ENCODE measurements at regions not wholly inside any gene's neighbourhood (a gene's known extent, or its start where the extent isn't known, plus 50 kb on each side); places are given as distances from the start of the nearest gene placed in this dataset.

DNA sequence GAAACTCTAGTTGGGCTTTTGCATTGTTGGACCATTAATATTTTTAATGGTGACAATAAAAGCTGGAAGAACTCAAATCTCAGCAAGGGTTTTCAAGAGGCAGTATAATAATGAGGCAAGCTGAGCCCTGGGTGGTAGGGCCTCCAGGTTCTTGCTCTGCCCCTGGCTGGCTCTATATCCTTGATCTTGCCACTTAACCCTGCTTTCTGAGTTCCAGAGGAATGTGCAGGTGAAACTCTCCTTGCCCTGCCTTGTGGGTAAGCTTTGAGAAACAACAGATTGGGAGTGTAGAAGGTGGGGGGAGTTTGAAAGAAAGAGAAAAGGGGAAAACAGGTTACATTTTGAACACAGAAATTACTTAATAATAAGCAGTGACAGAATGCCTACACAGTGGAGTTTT lies 103.3 kb upstream of the MAP4K3 start:
- no peak for DNase-seq

DNA sequence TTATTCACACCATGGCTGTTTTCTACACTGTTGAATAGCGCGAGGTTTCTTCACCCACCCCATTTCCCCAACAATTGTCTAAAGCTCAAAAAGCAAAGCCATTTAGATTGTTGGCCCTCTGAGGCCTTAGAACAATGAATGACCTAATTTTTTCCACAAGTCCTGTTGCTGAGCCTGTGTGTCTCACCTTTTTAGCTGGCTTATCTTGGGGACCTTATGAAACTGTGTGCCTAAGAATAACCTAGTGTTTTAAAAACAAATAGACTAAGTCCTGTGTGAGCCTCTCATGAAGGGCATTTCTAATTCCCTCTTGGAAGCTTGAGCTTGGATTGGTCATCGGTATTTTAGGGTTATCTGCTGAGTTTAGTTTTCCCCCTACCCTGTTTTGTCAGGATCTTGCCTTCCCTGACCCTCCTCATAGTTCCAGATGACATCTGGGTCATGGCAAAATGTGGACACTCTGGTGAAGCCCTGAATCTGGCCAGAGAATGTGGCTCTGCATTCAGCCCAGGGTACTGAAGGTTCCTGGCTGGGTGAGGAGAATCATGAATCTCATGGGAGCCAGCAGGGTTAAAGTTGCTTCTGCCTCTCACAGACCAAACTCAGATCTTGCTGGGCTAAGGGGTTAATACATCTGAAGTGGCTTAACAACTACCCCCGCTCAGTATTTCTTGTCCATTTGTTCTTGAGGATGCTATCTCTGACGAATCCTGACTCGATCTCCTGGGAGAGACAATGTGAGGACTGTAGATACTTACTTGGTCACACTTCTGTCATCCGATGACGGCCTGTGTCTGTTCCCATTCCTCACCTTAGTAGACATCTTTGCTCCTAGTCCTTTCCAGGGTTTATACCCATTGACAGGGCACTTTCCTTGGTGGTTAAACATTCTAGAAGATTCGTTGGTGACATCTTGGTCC lies 104.2 kb upstream of the MAP4K3 start:
- DNase-seq = no peak

DNA sequence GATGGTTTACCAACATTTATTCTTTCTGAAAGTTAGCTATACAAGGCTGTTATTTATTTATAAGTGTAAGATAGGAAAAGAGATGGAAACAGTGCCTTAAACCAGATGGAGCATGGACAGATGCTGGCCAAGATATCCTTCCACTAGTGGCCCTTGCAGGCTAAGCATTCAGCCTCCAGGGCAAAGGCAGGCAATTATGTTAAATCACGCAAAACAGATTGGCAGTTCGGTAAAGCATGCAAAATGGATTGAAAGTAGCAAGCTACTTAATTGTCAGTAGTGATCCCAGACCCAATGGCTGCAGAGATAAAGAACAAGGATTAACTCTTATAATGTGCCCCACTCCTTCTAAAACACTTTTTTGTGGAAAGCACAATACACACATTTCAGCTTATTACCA lies 105.4 kb upstream of the MAP4K3 start:
- DNase-seq = no peak

DNA sequence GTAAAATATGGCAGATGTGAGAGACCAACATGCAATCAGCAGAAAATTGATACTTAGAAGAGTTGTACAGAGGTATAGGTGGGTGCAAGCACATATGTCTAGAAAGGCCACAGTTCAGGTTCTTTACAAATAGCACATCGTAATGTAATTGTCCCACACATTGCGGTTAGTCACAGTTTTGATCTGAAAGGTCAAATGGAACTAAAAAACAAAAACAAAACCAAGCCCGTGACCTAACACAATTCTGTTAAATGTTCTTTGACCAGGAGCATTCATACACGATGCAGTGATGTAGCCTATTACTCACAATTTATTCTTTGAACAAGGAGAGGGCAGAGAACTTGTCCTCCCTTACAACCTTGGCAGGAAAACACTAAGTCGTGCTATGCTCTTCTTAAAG lies 108.9 kb upstream of the MAP4K3 start:
- DNase-seq = no peak

DNA sequence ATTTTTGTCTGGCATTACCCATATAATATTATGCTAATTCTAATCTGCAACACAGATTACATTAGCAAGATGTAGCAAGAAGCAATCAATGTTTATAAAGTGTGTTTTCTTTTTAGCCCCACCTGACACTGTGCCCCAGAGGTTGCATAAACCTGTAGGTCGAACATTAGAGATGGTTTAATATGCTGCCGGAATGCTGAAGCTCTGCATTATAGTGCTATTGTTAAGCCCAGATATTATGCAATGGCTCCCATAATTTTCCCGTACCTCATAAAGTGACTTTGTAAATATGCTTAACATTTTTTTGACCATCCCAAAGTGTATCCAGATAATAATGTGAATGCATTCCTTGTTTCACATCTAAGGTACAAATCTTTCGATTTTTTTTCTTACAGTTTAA lies 109.3 kb upstream of the MAP4K3 start:
- no peak for DNase-seq

DNA sequence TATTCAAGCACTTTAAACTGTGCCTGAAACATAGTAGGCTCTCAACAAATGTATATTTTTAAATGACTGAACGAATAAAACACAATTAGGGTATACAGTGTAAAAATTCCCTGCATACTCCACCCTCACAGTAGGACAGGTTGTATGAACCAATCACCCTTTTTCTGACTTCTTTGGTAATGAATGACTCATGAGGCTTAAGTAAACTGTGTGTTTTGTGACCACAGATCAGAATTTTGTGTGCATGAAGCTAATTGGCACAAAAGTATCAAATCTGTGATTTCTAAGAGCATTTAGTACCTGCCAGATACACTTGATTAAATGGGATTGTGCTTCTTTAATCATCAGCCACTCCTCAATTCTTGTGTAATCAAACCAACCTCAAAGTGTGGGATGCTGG lies 109.9 kb upstream of the MAP4K3 start:
- DNase-seq = no peak

DNA sequence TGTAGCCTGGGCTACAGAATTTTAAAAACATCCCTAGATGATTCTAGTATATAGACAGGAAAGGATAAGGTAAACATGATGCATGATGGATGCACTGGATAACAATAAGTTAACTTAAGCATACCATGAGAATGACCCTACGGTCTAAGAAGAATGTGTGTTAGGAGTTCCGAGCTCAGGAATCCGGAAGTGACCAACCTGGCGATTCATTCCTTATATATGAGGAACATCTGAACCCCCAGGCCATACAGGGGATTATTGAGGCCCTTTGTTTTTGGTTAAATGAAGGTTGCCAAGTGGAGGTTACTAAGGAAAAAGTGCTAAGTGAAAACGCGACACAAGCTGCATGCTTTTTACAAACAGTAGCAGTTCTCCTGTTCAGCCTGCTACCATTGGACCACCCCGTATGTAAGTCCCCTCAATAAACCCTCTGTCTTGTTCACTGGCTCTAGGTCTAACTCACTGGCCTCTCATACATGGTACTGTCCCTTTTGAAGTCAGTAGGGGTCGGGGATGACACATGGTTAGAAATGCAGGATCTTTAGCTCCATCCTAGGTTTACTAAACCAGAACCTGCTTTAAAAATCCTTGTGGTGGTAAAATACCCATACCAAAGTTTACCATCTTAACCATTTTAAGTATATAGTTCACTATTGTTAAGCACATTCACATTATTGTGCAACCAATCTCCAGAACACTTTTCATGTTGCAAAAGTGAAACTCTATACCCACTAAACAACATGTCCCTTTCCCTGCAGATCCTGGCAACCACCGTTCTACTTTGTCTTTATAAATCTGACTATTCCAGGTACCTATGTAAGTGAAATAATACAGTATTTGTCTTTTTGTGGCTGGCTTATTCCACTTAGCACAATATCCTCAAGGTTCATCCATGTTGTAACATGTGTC lies 111.0 kb upstream of the MAP4K3 start:
- DNase-seq = no peak

DNA sequence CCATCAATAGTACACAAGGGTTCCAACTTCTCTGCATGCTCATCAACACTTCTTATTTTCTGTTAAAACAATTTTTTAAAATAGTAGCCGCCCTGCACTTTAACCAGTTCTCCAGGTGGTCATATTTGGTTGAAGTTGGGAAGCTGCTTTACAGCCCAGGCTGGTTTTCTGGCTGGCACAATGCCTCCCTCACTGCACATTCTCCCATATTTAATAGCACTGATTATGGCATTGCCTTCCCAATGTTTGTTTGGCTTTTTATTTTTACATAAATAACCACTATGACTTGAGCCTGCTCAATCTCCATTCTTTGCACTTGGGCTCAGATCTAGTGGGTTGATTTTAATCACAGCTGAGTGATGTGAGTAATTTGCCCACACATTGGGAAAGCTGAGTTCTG lies 111.9 kb upstream of the MAP4K3 start:
- DNase-seq = no peak

DNA sequence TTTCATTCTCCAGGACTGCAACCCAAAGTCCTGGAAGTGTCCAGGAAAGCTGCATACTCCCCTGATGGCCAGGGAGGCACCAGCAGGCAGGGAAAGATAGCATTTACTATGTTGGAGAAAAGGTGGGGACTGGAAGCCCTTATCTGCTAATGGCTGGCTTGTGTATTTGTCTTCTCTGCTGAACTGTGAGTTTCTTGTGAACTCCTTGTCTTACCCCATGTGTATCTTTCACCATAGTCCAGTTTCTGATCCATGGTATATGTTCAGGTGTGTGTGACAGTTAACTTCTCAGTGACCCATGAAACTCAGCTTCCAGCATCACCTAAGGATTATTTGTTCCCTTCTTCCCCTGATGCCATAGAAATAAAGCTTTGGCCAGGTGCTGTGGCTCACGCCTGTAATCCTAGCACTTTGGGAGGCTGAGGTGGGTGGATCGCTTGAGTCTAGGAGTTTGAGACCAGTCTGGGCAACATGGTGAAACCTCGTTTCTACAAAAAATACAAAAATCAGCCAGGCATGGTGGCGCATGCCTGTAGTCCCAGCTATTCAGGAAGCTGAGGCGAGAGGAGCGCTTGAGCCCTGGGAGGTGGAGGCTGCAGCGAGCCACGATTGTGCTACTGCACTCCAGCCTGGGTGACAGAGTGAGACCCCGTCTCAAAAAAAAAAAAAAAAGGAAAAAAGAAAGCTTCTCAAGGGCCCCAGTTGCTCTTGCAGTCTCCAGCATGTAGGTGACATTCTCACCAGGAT lies 112.8 kb upstream of the MAP4K3 start:
- no peak for DNase-seq

DNA sequence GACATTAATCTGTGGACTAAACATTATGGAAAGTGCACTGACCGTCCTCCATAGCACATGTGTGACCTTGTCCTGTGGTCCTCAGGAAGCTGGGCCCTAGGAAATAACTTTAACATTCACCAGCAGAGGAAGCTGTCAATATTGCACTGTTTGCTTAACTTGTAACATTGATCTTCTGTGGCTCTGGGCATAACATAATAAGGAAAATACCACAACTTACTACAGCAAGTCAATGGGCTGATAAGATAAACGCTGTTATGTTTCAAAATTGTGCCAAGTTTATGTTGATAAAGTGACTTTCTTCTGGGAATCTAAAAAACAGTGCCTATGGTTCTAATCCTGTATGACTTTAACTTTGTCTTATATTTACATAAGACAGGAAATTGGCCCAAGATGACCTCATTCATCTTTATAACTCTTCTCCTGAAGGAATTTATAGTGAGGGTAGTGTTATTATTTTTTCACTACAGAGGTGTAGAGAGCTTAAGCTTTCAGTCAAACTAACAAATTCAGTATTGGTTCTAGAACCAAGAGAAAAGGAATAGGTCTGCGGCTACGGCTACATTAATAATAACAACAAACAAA lies 113.7 kb upstream of the MAP4K3 start:
- DNase-seq = no peak

DNA sequence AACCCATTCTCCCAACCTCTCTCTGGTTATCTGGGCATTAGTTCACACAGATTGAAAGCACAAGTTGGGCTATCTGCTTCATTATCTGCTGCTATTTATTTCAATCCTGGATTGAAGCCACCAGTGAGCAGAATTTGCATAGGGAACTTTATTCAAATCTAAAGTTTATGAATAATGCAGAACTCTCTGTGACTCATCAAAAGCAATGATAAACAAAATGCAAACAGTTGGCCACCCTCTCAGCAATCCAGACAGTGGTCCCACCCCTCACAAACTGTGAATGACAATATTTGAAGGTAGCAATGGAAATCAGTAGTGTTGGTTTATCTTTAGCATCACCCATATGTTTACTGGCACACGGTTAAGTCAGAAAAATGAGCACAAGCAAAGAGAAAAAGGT lies 106.8 kb upstream of the TMEM178A start:
- DNase-seq = no peak

DNA sequence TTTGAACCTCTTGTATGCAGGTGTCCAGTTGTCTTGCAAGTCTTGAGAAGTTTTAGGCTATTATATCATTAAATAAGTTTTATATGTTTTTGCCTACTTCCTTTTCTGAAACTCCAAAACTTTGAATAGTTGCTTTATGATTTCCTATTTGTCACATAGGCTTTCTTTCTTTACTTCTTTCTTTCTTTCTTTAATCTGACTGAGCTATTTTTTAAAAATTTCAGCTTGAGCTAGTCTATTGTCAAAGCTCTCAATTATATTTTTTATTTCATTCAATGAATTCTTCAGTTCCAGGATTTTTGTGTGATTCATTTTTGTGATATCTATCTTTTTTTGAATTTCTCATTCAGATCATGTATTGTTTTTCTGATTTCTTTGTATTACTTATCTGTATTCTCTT lies 102.1 kb upstream of the TMEM178A start:
- no peak for DNase-seq

DNA sequence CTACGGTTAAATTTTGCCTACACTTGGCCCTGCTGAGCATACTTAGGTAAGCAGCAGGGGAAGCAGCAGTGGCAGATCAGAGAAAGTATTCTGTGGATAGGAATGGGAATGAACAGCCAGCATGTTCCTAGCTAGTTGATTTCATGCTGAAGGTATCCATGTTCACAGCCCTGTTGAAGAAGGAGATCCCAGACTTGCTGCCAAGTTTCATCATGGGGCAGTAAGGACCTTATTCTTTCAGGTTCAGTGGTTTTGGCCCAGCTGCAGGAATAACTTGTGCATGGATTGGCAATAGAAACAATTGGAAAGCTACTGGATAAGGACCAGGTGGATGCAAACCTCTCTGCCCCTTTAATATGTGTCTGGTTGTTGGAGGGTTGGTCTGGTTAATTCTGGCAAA lies 98.2 kb upstream of the TMEM178A start:
- DNase-seq = no peak

DNA sequence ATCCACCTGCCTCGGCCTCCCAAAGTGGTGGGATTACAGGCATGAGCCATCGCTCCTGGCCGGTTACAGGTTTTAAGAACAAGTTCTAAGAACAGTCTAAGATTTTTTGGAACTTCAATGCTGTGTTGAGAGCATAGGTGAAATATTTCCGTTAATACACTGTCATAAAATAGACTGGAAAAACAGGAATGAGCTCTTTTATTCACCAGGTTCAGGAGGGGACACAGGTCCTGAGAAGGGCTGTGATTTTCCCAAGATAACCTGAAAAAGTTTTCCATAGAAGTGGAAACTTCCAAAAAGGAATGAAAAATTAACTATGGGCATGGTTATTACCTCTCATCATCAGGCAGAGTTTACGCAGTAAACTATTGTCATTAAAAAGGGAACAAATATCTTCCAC lies 97.6 kb upstream of the TMEM178A start:
- no peak for DNase-seq

DNA sequence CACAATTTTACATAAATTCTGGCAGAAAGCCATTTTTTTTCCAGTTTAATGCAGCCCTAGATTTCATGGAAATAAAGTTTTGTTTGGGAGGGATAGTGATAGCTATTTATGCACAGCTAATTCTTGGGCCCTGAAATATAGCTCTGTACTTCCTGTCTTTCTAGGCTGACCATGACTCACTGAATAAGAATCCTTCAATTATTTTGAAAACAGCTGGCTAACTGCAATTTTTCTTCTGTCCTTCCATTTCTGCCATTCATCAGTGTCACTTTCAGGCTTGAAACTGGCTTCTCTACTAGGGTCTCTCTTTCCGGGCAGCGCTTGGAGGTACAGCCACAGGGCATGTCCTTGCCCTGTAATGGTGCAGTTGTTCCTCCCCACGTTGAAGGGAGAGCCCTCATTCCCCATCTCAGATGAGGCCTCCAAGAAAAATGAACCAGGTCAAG lies 97.1 kb upstream of the TMEM178A start:
- no peak for DNase-seq

DNA sequence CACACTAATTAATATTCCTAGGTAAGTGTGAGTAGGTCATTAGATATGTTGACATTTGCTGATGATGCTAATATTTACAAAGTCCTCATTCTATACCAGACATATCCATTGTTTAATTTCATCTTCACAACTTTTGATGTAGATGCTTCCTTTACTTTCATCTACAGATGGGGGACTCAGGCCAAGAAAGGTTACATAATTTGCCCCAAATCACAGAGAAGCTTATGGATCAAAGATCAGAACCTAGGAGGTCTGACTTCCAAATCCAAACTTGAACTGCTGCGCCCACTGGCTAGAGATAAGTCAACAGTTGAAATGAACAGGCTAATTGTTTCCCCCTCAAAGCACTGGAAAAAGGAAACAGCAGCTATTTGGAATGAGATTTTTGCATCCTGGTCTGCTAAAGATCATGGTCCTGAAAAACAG lies 95.6 kb upstream of the TMEM178A start:
- no peak for DNase-seq

DNA sequence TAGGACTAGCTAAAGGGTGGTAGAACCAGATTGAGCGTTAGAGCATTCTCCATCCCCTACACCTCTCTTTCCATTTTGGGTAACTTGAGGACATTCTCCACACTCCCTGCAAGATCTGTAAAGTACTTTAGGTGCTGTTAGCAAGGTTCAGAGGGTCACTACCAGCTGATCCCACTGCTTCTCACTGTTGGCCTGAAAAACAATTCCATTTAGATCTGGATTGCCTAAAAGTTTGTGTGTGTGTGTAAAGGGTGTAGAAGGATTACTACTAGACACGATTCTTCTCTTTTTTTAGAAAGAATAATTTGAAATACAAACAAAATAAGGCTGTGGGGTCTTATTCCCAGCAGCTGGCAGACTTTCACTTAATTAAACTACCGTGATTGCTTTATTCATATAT lies 95.1 kb upstream of the TMEM178A start:
- no peak for DNase-seq

DNA sequence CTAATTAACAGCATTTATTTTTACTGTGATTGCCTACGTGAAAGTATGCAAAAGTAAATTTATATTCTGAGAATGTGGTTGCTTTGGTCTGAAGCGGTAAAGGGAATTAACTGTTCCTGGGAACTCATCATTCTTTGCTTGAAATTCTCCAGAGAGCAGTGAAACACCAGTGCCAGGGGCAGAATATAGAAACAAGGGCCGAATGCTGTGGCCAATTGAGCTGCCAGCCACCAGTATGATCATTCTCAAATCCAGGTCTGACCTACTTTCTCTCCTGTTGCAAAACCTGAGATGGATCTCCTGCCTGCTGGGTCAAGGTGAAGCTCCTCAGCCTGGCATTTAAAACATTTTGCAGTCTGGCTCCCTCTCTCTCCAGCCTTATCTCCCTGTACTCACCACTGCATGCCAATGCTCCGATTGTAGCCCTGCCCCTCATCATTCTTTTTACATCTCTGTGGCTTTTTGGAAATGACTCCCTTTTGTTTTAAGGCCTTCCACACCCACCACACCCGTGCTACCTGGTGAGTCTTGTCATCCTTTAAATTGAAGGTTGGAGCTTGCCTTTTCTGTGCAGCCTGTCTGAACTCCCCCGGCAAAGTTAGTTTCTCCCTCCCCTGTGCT lies 94.5 kb upstream of the TMEM178A start:
- no peak for DNase-seq

DNA sequence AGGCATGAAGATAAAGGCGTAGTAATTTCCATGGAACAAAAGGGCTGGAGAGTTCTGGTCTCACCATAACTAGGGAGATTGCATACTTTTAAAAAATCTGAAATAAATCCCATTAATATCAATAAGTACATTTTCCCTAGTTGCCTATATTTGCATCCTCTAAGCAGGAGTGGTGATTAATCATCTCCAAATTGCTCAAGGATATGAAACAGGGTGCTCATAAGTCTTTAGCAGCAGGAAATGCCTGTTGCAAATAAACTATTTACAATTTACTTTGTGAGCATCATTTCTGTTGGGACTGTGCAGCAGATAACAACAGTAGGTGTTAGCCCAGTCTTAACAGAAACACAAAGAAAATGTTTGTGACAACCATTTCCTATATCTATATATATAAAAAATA lies 92.4 kb upstream of the TMEM178A start:
- no peak for DNase-seq

DNA sequence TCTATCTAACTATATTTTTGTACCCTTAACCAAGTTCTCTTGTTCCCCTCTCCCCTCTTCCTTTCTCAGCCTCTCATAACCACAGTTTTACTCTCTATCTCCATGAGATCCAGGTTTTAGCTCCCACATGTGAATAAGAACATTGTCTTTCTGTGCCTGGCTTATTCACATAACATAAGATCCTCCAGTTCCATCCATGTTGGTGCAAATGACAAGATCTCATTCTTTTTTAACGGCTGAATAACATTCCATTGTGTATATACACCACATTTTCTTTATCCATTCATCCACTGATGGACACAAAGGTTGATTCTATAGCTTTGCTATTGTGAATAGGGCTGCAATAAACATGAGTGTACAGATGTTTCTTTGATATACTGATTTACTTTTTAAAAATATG lies 83.9 kb upstream of the TMEM178A start:
- DNase-seq = no peak

DNA sequence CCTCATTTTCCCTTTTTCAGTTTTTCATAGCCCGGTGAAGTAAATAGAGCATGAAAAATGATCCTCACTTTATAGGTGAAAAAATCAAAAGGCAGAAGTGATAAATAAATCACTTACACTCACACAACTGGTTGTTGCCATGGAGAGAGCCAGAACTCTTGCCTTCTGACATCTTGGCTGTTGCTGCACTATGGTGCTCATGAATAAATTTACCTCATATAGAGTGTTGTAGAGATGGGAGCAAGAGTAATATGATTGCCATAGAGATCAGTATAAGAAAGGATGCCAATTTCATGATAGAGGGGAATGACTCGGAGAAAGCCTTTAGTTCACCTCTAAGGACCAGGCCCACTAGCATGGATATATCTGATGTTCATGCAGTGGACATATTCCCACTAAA lies 82.5 kb upstream of the TMEM178A start:
- no peak for DNase-seq

DNA sequence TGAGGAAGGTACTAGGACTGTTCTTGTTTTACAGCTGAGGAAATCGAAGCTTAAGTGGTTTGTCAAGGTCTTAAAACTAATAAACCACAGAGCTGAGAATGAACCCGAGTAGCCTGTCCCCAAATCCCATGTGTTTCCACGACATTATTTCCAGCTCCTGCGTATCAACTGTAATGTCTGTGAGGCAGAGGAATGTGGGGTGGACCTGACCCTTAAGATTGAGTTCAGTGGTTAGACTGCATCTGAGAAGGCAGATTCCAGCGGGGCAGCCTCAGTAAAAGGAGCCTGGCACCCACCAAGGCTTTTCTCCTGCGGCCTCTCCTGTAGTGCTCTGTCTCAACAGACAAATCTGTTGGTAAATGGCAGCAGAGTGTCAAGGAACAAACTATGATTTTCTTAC lies 81.9 kb upstream of the TMEM178A start:
- DNase-seq = no peak

Measured in AML-193 (cell line).